ENCODE measurements at regions not wholly inside any gene's neighbourhood (a gene's known extent, or its start where the extent isn't known, plus 50 kb on each side); places are given as distances from the start of the nearest gene placed in this dataset.

GRCh38 chr2:13034861-13035260 is 318.1 kb downstream of the TRIB2 start:
- Histone ChIP-seq H3K36me3 (no peaks in the 10 kb centered on the region), H3K9me3 (no peaks in the 10 kb centered on the region), H3K27me3 (no peaks in the 10 kb centered on the region), H3K4me1 (no peaks in the 10 kb centered on the region), H3K4me3 (no peak overlapping the region), H3K27ac (no peak overlapping the region)
- no peak for DNase-seq (ENCODE audit: extremely low spot score in 2 of 2)
- intact Hi-C loops (cut with DNase I), result no loop called here
- TF ChIP-seq, protein P1, sequence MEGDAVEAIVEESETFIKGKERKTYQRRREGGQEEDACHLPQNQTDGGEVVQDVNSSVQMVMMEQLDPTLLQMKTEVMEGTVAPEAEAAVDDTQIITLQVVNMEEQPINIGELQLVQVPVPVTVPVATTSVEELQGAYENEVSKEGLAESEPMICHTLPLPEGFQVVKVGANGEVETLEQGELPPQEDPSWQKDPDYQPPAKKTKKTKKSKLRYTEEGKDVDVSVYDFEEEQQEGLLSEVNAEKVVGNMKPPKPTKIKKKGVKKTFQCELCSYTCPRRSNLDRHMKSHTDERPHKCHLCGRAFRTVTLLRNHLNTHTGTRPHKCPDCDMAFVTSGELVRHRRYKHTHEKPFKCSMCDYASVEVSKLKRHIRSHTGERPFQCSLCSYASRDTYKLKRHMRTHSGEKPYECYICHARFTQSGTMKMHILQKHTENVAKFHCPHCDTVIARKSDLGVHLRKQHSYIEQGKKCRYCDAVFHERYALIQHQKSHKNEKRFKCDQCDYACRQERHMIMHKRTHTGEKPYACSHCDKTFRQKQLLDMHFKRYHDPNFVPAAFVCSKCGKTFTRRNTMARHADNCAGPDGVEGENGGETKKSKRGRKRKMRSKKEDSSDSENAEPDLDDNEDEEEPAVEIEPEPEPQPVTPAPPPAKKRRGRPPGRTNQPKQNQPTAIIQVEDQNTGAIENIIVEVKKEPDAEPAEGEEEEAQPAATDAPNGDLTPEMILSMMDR (IDR thresholded peaks at IDR 0.05), result no peak
- no peak for TF ChIP-seq POLR2AphosphoS5 (IDR thresholded peaks at IDR 0.05; ENCODE audit: insufficient read depth in 1 of 2, low read depth in 1 of 2)

DNA sequence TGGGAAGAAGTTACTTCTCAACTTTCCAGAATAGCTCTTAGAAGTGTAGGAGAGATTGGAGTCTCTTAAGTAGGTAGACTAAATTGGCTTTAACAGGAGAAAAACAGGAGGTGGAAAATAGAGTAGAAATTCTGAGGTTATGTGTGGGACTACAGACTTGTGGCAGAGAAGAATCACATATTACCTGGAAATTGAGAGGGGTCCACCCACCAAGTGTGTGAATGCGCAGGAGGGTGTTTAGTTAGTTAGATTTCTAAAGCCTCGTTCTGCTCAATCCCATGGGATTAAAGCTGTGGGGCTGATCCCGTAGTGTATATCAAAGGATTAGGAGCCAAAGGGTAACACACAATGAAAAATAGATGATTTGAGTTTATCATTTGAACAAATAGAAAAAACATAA is 319.1 kb downstream of the TRIB2 start:
- no peak for DNase-seq (ENCODE audit: extremely low spot score in 2 of 2)
- TF ChIP-seq POLR2AphosphoS5 (IDR thresholded peaks at IDR 0.05; ENCODE audit: insufficient read depth in 1 of 2, low read depth in 1 of 2) (no peak), POLR2A (IDR thresholded peaks at IDR 0.05) (no peak)
- TF ChIP-seq, protein P1 (IDR thresholded peaks at IDR 0.05), result no peak
- H3K27ac ChIP-seq, result no peak overlapping the region
- no peaks in the 10 kb centered on the region for H3K4me1 ChIP-seq
- H3K36me3 ChIP-seq, result no peaks in the 10 kb centered on the region
- H3K27me3 ChIP-seq, result no peaks in the 10 kb centered on the region
- intact Hi-C loops (cut with DNase I), result no loop called here
- no peak overlapping the region for H3K4me3 ChIP-seq
- no peaks in the 10 kb centered on the region for H3K9me3 ChIP-seq

DNA sequence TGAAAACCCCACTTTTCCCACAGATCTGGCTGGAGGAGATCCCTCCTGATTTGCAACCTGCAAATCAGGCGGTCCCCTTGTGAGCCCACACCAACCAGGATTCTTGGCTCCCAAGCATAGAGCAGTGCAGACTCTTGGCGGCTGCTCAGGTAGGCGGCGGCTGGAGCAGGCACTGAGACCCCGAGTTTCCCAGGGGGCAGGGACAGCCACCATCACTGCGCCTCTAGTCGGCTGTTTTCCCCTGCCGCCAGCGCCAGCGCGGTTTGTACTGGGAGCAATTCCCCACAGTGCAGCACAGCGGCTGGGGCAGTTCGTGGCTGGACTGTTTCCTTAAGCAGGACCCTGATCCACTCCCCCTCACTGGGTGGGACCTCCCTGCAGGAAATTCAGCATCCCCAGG is 323.3 kb downstream of the TRIB2 start:
- no peaks in the 10 kb centered on the region for H3K9me3 ChIP-seq
- intact Hi-C loops (cut with DNase I), result no loop called here
- no peak overlapping the region for H3K27ac ChIP-seq
- H3K4me1 ChIP-seq, result no peaks in the 10 kb centered on the region
- no peaks in the 10 kb centered on the region for H3K27me3 ChIP-seq
- no peak for DNase-seq (ENCODE audit: extremely low spot score in 2 of 2)
- H3K4me3 ChIP-seq, result no peak overlapping the region
- TF ChIP-seq POLR2A (IDR thresholded peaks at IDR 0.05) (no peak), POLR2AphosphoS5 (IDR thresholded peaks at IDR 0.05; ENCODE audit: insufficient read depth in 1 of 2, low read depth in 1 of 2) (no peak)
- TF ChIP-seq, protein P1 (IDR thresholded peaks at IDR 0.05), result no peak
- H3K36me3 ChIP-seq, result no peaks in the 10 kb centered on the region

DNA sequence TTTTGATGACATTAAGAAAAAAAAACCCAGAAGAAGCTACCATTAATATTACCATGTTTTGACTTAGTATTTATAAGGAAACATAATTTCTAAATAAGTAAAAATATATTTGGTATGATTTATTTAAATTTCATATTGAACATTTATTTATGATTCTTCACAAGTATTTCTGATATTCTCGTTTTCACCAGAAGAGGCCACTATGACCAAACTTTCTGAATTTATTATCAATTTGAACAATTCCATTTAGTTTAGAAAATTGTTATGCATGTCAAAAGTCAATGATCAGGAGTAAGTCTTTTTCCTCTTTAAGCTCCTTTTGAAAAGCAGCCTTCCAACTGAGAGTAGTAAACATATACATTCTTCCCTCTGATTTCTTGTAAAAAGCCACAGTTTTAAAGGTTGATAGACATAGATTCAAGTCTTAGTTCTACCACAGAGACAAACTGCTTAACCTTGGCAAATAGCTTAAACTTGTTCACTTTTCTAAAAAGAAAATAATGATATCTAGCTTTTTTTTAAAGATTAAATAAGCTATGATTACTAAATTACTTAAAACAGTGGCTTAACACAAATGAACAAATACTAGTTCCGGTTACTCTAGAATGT is 329.9 kb downstream of the TRIB2 start:
- Histone ChIP-seq H3K4me3 (no peak overlapping the region), H3K9me3 (no peaks in the 10 kb centered on the region), H3K4me1 (no peaks in the 10 kb centered on the region), H3K27me3 (no peaks in the 10 kb centered on the region), H3K36me3 (no peaks in the 10 kb centered on the region), H3K27ac (no peak overlapping the region)
- TF ChIP-seq, protein P1 (IDR thresholded peaks at IDR 0.05), result no peak
- no peak for TF ChIP-seq POLR2A (IDR thresholded peaks at IDR 0.05)
- intact Hi-C loops (cut with DNase I), result no loop called here
- DNase-seq (ENCODE audit: extremely low spot score in 2 of 2), result no peak

DNA sequence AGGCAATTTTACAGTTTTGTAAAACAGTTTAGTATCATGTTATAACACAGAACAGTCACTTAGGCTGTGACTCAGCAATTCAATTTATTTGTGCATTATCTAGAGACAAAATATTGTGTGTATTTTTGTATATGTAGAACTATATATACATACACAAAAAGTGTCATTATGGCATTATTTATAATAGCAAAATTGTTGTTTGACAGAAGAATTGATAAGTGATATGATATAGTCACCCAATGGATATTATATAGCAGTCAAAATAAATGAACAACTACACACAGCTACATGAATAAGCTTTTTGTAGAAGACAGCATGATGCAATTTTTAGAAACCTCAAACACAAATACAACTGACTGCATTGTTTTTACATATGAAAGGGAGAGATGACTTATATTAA is 334.0 kb downstream of the TRIB2 start:
- TF ChIP-seq POLR2A (IDR thresholded peaks at IDR 0.05) (no peak), POLR2AphosphoS5 (IDR thresholded peaks at IDR 0.05; ENCODE audit: insufficient read depth in 1 of 2, low read depth in 1 of 2) (no peak)
- TF ChIP-seq, protein P1 (IDR thresholded peaks at IDR 0.05), result no peak
- DNase-seq (ENCODE audit: extremely low spot score in 2 of 2), result no peak
- Histone ChIP-seq H3K4me1 (no peaks in the 10 kb centered on the region), H3K27me3 (no peaks in the 10 kb centered on the region), H3K36me3 (no peaks in the 10 kb centered on the region), H3K4me3 (no peak overlapping the region), H3K9me3 (no peaks in the 10 kb centered on the region), H3K27ac (no peak overlapping the region)
- intact Hi-C loops (cut with DNase I), result no loop called here

Measured in vagina (tissue), 2 donors.